Smooth muscle cell (in vitro differentiated cells): ENCODE measurements at regions not wholly inside any gene's neighbourhood (a gene's known extent, or its start where the extent isn't known, plus 50 kb on each side); places are given as distances from the start of the nearest gene placed in this dataset.

Source experiments
- DNase-seq: peaks from one replicate; lab custom pipeline; 2025; ENCODE audit not compliant: unreplicated experiment; lab: John Stamatoyannopoulos, UW
- H2AFZ ChIP-seq: fragments of 200-600 bp; sonication (generic); 2 replicates; pipeline ENCODE4 v1.6.0; 2016; ENCODE audit warnings: antibody characterized with exemption, low read depth, mild to moderate bottlenecking
- H3F3A ChIP-seq: fragments of 200-600 bp; sonication (generic); 2 replicates; pipeline ENCODE4 v1.6.0; 2017; ENCODE audit warnings: antibody characterized with exemption, low read depth
- H3K27ac ChIP-seq: fragments of 200-600 bp; sonication (generic); 2 replicates; pipeline ENCODE4 v1.5.1; 2016; ENCODE audit warnings: low read depth, mild to moderate bottlenecking
- H3K27me3 ChIP-seq: fragments of 200-600 bp; sonication (generic); 2 replicates; pipeline ENCODE4 v1.6.1; 2016; ENCODE audit warnings: low read depth, mild to moderate bottlenecking
- H3K36me3 ChIP-seq: fragments of 200-600 bp; sonication (generic); 2 replicates; pipeline ENCODE4 v1.5.1; 2016; ENCODE audit warnings: low read depth
- H3K4me1 ChIP-seq: fragments of 200-600 bp; sonication (generic); 2 replicates; pipeline ENCODE4 v1.5.1; 2016; ENCODE audit warnings: low read depth
- H3K4me2 ChIP-seq: fragments of 200-600 bp; sonication (generic); 2 replicates; pipeline ENCODE4 v1.6.0; 2016; ENCODE audit warnings: mild to moderate bottlenecking
- H3K4me3 ChIP-seq: fragments of 200-600 bp; sonication (generic); 2 replicates; pipeline ENCODE4 v1.5.1; 2016; ENCODE audit warnings: mild to moderate bottlenecking
- H3K79me2 ChIP-seq: fragments of 200-600 bp; sonication (generic); 2 replicates; pipeline ENCODE4 v1.6.0; 2016; ENCODE audit warnings: low read depth, mild to moderate bottlenecking
- H3K9ac ChIP-seq: fragments of 200-600 bp; sonication (generic); 2 replicates; pipeline ENCODE4 v1.6.0; 2016; ENCODE audit warnings: low read depth
- H3K9me3 ChIP-seq: fragments of 200-600 bp; sonication (generic); replicated peaks from 2 replicates; pipeline ENCODE4 v1.5.1; 2016; ENCODE audit warnings: low read depth
- H4K20me1 ChIP-seq: fragments of 200-600 bp; sonication (generic); 2 replicates; pipeline ENCODE4 v1.6.0; 2016; ENCODE audit warnings: low read depth
- WGBS: methylation state at CpG from one replicate; pipeline ENCODE4 v1.1.7; 2016; ENCODE audit warnings: low lambda C conversion rate; 5-methylcytosine and 5-hydroxymethylcytosine counted together
- TF ChIP-seq, protein P1 (sequence below): fragments of 200-600 bp; sonication (generic); IDR thresholded peaks from 2 replicates; pipeline ENCODE4 v1.5.1; 2017; ENCODE audit warnings: borderline replicate concordance, mild to moderate bottlenecking, antibody characterized with exemption; ENCODE audit not compliant: insufficient read depth, poor library complexity, severe bottlenecking

DNA sequence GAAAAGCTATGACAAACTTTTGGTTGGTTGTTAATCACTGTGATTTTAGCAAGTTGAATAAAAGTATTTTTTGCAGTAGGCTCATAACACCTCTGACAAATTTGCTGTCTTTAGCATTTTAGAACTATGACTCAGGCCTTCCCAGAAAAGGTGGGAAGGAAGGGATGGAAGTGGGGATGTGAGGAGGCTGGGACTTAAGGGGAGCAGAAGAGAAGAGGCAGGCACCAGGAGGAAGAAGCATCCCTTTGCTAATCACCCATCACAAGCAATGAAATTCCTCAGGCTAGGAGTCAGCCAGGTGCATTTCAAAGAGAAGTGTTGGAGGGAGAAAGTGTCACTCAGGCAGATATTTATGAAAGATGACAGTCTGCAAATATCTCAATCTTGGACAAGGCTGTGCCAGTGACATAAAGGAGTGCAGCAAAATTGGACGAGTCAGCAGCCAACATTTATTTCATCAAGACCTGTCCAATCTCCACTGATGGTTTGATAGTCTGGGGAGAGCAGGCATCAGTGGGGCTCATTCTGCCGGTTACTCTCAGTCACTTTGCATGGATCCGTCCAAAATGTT, 337.3 kb upstream of the ARRDC4 start:
- 72% methylated on average over 3 of the region's 3 CpGs for WGBS
- H2AFZ ChIP-seq: no peak overlapping the region
- H3K4me2 ChIP-seq: no peak overlapping the region
- DNase-seq: no peak
- H4K20me1 ChIP-seq: no peaks in the 10 kb centered on the region
- no peaks in the 10 kb centered on the region for H3K27me3 ChIP-seq
- H3K4me3 ChIP-seq: no peak overlapping the region
- no peaks in the 10 kb centered on the region for H3K36me3 ChIP-seq
- no peaks in the 10 kb centered on the region for H3K79me2 ChIP-seq
- H3K9ac ChIP-seq: no peak overlapping the region
- H3K27ac ChIP-seq: no peak overlapping the region
- TF ChIP-seq, protein P1, sequence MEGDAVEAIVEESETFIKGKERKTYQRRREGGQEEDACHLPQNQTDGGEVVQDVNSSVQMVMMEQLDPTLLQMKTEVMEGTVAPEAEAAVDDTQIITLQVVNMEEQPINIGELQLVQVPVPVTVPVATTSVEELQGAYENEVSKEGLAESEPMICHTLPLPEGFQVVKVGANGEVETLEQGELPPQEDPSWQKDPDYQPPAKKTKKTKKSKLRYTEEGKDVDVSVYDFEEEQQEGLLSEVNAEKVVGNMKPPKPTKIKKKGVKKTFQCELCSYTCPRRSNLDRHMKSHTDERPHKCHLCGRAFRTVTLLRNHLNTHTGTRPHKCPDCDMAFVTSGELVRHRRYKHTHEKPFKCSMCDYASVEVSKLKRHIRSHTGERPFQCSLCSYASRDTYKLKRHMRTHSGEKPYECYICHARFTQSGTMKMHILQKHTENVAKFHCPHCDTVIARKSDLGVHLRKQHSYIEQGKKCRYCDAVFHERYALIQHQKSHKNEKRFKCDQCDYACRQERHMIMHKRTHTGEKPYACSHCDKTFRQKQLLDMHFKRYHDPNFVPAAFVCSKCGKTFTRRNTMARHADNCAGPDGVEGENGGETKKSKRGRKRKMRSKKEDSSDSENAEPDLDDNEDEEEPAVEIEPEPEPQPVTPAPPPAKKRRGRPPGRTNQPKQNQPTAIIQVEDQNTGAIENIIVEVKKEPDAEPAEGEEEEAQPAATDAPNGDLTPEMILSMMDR: no peak
- H3K9me3 ChIP-seq: no peaks in the 10 kb centered on the region
- no peaks in the 10 kb centered on the region for H3F3A ChIP-seq
- H3K4me1 ChIP-seq: no peaks in the 10 kb centered on the region

DNA sequence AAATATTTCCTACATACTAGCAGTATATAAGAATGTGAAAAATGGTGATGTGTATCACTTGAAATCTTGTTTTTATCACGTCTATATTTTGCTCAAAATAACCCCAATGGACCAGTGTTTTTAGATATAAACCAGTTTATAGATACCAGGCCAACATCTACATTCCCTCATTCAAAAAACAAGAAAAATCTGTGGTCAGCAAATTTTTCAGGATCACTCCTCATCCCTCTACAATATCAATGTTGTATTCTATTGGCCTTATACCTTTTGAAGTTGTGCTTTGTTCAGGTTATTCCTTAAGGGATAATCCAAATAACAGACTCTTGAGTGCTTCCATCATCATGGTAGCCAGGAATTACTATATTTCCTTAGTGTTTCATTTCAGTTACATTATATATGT, 332.9 kb upstream of the ARRDC4 start:
- Histone ChIP-seq H3K9me3 (no peaks in the 10 kb centered on the region), H3K79me2 (no peaks in the 10 kb centered on the region), H3K27ac (no peak overlapping the region), H3K4me1 (no peaks in the 10 kb centered on the region), H3F3A (no peaks in the 10 kb centered on the region), H3K4me3 (no peak overlapping the region), H3K36me3 (no peaks in the 10 kb centered on the region), H4K20me1 (no peaks in the 10 kb centered on the region), H3K9ac (no peak overlapping the region), H2AFZ (no peak overlapping the region), H3K4me2 (no peak overlapping the region), H3K27me3 (no peaks in the 10 kb centered on the region)
- DNase-seq: no peak
- WGBS: 48% methylated on average over 1 of the region's 1 CpG
- TF ChIP-seq, protein P1: no peak

DNA sequence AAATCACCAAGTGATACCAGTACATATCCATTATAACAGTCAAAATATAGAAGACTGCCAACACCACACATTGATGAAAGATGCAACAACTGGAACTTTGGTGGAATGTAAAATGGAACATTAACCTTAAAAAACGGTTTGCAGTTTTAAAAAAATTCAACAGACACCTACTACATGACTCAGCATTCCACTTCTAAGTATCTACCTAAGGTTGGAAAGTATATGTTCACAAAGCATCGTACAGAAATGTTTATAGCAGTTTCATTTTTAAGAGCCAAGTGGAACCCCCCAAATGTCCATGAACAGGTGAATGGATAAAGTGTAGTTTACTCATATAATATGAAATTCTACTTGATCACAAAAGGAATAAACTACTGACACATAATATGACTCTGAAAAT, 314.7 kb upstream of the ARRDC4 start:
- no peak overlapping the region for H2AFZ ChIP-seq
- H3K4me1 ChIP-seq: no peaks in the 10 kb centered on the region
- H3K9ac ChIP-seq: no peak overlapping the region
- H3K79me2 ChIP-seq: no peaks in the 10 kb centered on the region
- TF ChIP-seq, protein P1: no peak
- H3K4me2 ChIP-seq: no peak overlapping the region
- no peak overlapping the region for H3K4me3 ChIP-seq
- no peak overlapping the region for H3K27ac ChIP-seq
- H4K20me1 ChIP-seq: no peaks in the 10 kb centered on the region
- no peaks in the 10 kb centered on the region for H3K27me3 ChIP-seq
- no peak for DNase-seq
- H3F3A ChIP-seq: no peaks in the 10 kb centered on the region
- H3K36me3 ChIP-seq: no peaks in the 10 kb centered on the region
- 80% methylated on average over 2 of the region's 2 CpGs for WGBS
- H3K9me3 ChIP-seq: no peaks in the 10 kb centered on the region

DNA sequence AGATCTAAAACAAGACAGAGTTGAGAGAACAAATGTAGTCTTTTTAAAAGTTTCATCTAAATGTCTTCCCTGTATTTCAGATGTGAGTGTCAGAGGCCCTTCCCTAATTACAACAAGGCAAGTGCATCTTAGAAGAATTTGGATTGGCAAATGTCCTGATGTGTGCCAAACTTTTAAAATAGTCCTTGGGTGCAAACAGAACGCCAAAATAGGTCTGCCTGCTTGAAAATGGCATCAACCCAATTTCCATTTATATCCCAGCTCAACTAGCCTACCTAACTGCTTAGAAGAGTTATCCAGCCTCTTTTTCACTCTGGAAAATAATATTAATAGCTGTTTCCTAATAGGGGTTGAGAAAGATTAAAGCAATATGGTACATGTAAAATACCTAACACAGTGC, 311.8 kb upstream of the ARRDC4 start:
- Histone ChIP-seq H3K27ac (no peak overlapping the region), H3K4me1 (no peaks in the 10 kb centered on the region), H3K4me3 (no peak overlapping the region), H3K36me3 (no peaks in the 10 kb centered on the region), H3K27me3 (peaks cover 21% of the 10 kb centered on the region), H3K4me2 (no peak overlapping the region), H2AFZ (no peak overlapping the region), H4K20me1 (no peaks in the 10 kb centered on the region), H3F3A (no peaks in the 10 kb centered on the region), H3K79me2 (no peaks in the 10 kb centered on the region), H3K9me3 (no peaks in the 10 kb centered on the region), H3K9ac (no peak overlapping the region)
- no peak for DNase-seq
- WGBS: 89% methylated on average over 1 of the region's 1 CpG
- TF ChIP-seq, protein P1: no peak
